A549 (cell line): ENCODE measurements at regions not wholly inside any gene's neighbourhood (a gene's known extent, or its start where the extent isn't known, plus 50 kb on each side); places are given as distances from the start of the nearest gene placed in this dataset.

ENCODE experiments used
- MYC ChIP-seq: IDR thresholded peaks from 2 replicates; pipeline ENCODE4 v1.6.1; 2012; ENCODE audit warnings: mild to moderate bottlenecking, inconsistent platforms, low read length, improper control_type of control experiment, borderline replicate concordance
- POLR2A ChIP-seq: IDR thresholded peaks from 2 replicates; pipeline ENCODE4 v1.6.1; 2012; ENCODE audit warnings: mild to moderate bottlenecking, low read length
- RCOR1 ChIP-seq: fragments of 150-350 bp; IDR thresholded peaks from 2 replicates; pipeline ENCODE4 v1.6.1; 2014; ENCODE audit warnings: antibody characterized with exemption, low read length, low read depth

GRCh38 chr3:117252208-117252607 lies 542.6 kb downstream of the TUSC7 start:
- TF ChIP-seq RCOR1 (no peak), POLR2A (no peak), MYC (no peak)
